ENCODE measurements at regions not wholly inside any gene's neighbourhood (a gene's known extent, or its start where the extent isn't known, plus 50 kb on each side); places are given as distances from the start of the nearest gene placed in this dataset.

DNA sequence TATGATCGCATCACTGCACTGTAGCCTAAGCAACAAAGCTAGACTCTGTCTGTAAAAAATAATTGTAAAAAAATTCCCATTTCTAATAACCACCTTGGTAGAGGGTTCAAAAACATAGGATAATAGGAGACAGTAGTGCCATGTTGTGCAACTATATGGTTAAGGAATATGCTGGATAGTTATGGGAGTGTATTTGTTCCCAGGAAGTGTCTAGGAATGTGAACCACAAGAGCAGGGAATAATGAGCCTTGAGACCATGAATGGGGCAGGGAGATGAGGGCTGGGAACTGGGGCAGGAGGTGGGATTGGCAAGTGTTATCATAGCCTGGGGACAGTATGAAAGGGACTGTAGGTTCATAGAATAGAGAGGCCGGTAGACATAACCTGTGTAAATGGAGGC lies 50.4 kb downstream of the RUSC2 start:
- H3K9me3 Mint-ChIP-seq, result no peaks in the 10 kb centered on the region
- DNase-seq (no peak), ATAC-seq (no peak)
- H3K36me3 Mint-ChIP-seq (ENCODE audit: low read depth), result no peaks in the 10 kb centered on the region
- H3K27me3 Mint-ChIP-seq, result peaks cover 5% of the 10 kb centered on the region
- H3K27ac Mint-ChIP-seq, result no peak overlapping the region
- H3K4me1 Mint-ChIP-seq, result no peaks in the 10 kb centered on the region
- no peak overlapping the region for H3K4me3 Mint-ChIP-seq

DNA sequence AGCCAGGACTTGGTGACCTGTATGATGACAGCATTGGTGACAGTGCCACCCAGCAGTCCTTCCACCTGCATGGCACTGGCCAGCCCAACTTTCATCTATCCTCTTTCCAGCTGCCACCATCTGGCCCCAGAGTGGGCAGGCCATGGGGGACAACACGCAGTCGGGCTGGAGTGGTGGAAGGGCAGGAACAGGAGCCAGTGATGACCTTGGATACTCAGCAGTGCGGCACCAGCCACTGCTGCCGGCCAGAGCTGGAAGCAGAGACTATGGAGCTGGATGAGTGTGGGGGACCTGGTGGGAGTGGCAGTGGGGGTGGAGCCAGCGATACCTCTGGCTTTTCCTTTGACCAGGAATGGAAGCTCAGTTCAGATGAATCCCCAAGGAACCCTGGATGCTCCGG lies 56.9 kb downstream of the RUSC2 start:
- ATAC-seq (no peak), DNase-seq (no peak)
- no peak overlapping the region for H3K4me3 Mint-ChIP-seq
- no peak overlapping the region for H3K27ac Mint-ChIP-seq
- peaks cover 2% of the 10 kb centered on the region for H3K27me3 Mint-ChIP-seq
- H3K9me3 Mint-ChIP-seq, result no peaks in the 10 kb centered on the region
- no peaks in the 10 kb centered on the region for H3K4me1 Mint-ChIP-seq
- H3K36me3 Mint-ChIP-seq (ENCODE audit: low read depth), result no peaks in the 10 kb centered on the region

DNA sequence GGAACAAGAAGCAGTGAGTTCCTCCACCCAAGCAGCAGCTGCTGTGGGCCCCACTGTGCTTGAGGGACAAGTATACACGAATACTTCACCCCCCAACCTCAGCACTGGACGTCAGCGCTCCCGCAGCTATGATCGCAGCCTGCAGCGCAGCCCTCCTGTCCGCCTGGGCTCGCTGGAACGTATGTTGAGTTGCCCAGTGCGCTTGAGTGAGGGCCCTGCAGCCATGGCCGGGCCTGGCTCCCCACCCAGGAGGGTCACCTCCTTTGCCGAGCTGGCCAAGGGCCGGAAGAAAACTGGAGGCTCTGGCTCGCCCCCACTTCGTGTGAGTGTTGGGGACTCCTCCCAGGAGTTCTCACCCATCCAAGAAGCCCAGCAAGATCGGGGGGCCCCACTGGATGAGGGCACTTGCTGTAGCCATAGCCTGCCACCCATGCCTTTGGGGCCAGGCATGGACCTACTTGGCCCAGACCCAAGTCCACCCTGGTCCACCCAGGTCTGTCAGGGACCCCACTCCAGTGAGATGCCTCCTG lies 57.1 kb upstream of the TESK1 start:
- peaks cover 2% of the 10 kb centered on the region for H3K27me3 Mint-ChIP-seq
- DNase-seq (no peak), ATAC-seq (no peak)
- no peaks in the 10 kb centered on the region for H3K36me3 Mint-ChIP-seq (ENCODE audit: low read depth)
- no peaks in the 10 kb centered on the region for H3K4me1 Mint-ChIP-seq
- no peak overlapping the region for H3K4me3 Mint-ChIP-seq
- H3K9me3 Mint-ChIP-seq, result no peaks in the 10 kb centered on the region
- H3K27ac Mint-ChIP-seq, result no peak overlapping the region

DNA sequence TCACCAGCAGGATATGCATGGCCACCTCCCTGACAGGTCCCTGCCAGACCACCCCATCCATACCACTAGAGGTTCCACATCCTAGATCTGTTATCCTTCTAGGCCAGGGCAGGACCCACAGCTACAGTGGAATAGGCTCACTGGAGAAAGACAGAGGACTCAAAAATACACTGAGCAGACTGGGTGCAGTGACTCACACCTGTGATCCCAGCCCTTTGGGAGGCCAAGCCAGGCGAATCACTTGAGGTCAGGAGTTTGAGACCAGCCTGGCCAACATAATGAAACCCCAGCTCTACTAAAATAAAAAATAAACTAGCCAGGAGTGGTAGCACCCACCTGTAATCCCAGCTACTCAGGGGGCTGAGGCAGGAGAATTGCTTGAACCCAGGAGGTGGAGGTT lies 56.5 kb upstream of the TESK1 start:
- Mint-ChIP-seq H3K9me3 (no peaks in the 10 kb centered on the region), H3K36me3 (ENCODE audit: low read depth) (no peaks in the 10 kb centered on the region), H3K4me1 (no peaks in the 10 kb centered on the region), H3K27me3 (peaks cover 2% of the 10 kb centered on the region), H3K4me3 (no peak overlapping the region), H3K27ac (no peak overlapping the region)
- DNase-seq (no peak), ATAC-seq (no peak)

DNA sequence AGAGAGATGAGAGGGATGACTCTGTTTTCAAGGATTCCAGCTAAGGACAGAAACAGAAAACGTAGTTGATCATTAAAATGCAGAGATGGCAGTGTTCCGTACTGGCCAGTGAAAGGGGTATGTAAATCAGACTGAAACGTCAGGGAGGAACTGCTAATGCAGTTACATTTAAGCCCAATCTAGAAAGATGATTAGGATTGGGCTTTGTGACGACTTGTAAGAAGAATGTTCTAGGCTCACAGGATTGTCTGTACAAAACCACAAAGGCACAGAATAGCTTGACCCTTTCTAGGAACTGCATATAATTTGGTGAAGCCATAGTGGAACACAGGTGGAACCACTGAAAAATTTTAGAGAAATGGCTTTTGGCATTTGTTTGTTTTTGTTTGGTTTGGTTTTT lies 55.6 kb upstream of the TESK1 start:
- H3K9me3 Mint-ChIP-seq, result no peaks in the 10 kb centered on the region
- no peak for DNase-seq

DNA sequence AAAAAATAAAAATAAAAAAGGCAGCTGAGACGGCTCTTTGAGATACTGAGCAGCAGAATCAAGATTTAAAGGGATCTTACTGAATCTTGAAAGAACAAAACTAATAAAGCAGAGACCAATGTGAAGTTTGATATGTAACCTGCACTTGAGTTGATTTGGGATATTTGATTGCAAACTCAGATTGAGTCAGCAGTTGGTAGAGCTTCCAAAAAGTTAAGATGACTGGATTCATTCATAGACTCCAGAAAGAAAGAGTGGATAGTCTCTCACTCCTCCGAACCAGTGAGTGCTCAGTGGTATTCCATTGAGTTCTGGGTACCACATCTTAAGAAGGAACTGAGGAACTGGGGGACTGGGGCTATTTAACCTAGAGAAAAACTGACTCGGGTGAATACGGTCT lies 52.7 kb upstream of the TESK1 start:
- no peaks in the 10 kb centered on the region for H3K9me3 Mint-ChIP-seq
- no peaks in the 10 kb centered on the region for H3K36me3 Mint-ChIP-seq (ENCODE audit: low read depth)
- no peak overlapping the region for H3K27ac Mint-ChIP-seq
- no peaks in the 10 kb centered on the region for H3K4me1 Mint-ChIP-seq
- no peak for DNase-seq
- ATAC-seq, result no peak
- no peak overlapping the region for H3K4me3 Mint-ChIP-seq
- peaks cover 2% of the 10 kb centered on the region for H3K27me3 Mint-ChIP-seq

More for the DNA sequence above, 55.6 kb upstream of the TESK1 start:
- H3K27me3 Mint-ChIP-seq, result peaks cover 2% of the 10 kb centered on the region
- no peaks in the 10 kb centered on the region for H3K36me3 Mint-ChIP-seq (ENCODE audit: low read depth)
- no peak overlapping the region for H3K27ac Mint-ChIP-seq
- no peaks in the 10 kb centered on the region for H3K4me1 Mint-ChIP-seq
- no peak overlapping the region for H3K4me3 Mint-ChIP-seq
- no peak for ATAC-seq

DNA sequence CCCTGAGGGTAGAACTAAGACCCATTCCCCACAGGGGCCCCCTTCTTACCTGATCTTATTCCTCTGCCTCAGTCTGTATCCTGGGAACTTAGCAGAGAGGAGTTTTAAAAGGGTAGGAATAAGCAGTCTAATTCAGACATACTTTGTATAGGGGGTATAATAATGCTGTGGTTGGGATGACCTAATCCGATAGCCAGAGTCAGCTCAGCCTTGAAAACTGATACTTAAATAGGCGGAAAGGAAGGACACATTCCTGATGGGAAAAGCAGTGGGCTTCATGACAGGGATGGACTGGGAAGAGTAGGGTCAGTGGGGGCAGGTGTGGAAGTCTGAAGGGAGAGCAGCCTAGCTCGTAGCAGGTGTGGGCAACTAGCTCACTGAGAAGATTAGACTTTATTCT lies 52.2 kb upstream of the TESK1 start:
- DNase-seq, result no peak

DNA sequence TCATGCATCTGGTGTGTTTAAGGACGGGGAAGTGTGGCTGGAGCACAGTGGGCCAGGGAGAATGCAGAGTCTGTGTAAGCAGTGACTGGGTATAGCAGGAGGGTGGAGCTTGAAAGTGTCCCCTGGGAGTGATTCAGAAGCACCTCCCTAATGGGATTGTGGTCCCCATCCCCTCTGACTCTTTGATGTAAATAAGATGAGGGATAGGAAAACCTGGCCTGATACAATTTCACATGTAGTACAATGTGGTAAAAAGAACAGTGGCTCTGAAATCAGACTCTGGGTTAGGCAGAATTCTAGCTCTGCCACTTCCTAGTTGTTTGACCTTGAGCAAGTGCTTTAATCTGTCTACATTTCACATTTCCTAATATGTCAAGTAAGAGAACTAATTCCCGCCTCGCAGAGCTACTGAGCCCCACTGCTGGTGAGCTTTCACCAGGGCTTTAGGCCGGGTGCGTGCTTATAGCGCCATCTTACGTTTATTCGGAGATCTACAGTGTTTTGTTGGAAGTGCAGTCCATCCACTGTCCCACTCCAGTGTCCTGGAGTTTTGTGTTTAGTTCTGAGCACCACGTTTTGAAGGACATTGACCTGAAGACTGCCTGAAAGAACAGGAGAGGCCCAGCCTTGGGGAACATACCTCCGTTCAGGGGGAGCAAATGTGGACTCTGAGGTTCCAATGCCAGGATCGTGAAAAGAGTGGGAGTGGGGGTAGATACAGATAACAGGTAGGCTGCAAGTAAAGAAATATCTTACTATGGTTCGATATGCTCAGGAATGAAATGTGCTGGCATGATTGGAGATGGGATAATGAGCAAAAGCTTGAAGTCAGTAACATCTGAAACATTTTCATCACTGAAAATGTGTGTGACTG lies 51.2 kb upstream of the TESK1 start:
- H3K27me3 Mint-ChIP-seq, result peaks cover 2% of the 10 kb centered on the region
- no peak overlapping the region for H3K27ac Mint-ChIP-seq
- peak; percentile 33 for DNase-seq
- peak; percentile 71 for ATAC-seq
- no peaks in the 10 kb centered on the region for H3K9me3 Mint-ChIP-seq
- H3K4me3 Mint-ChIP-seq, result no peak overlapping the region
- no peaks in the 10 kb centered on the region for H3K4me1 Mint-ChIP-seq
- no peaks in the 10 kb centered on the region for H3K36me3 Mint-ChIP-seq (ENCODE audit: low read depth)

More for the DNA sequence above, 52.2 kb upstream of the TESK1 start:
- Mint-ChIP-seq H3K27me3 (peaks cover 2% of the 10 kb centered on the region), H3K27ac (no peak overlapping the region), H3K4me3 (no peak overlapping the region), H3K36me3 (ENCODE audit: low read depth) (no peaks in the 10 kb centered on the region), H3K4me1 (no peaks in the 10 kb centered on the region), H3K9me3 (no peaks in the 10 kb centered on the region)
- no peak for ATAC-seq

DNA sequence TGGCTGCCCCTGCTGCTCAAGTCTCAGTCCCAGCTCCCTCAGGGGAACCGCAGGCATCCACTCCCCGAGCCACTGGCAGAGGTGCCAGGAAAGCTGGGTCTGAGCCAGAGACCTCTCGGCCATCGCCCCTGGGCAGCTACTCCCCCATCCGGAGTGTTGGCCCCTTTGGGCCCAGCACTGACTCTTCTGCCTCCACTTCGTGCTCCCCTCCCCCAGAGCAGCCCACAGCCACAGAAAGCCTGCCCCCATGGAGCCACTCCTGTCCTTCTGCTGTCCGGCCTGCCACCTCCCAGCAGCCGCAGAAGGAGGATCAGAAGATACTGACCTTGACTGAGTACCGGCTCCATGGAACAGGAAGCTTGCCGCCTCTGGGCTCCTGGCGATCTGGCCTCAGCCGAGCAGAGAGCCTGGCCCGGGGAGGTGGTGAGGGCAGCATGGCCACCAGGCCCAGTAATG lies 49.8 kb upstream of the TESK1 start:
- no peaks in the 10 kb centered on the region for H3K36me3 Mint-ChIP-seq (ENCODE audit: low read depth)
- no peak overlapping the region for H3K4me3 Mint-ChIP-seq
- no peaks in the 10 kb centered on the region for H3K9me3 Mint-ChIP-seq
- ATAC-seq, result no peak
- DNase-seq, result no peak
- H3K4me1 Mint-ChIP-seq, result no peaks in the 10 kb centered on the region
- no peaks in the 10 kb centered on the region for H3K27me3 Mint-ChIP-seq
- no peak overlapping the region for H3K27ac Mint-ChIP-seq
